ENCODE measurements at regions not wholly inside any gene's neighbourhood (a gene's known extent, or its start where the extent isn't known, plus 50 kb on each side); places are given as distances from the start of the nearest gene placed in this dataset.

DNA sequence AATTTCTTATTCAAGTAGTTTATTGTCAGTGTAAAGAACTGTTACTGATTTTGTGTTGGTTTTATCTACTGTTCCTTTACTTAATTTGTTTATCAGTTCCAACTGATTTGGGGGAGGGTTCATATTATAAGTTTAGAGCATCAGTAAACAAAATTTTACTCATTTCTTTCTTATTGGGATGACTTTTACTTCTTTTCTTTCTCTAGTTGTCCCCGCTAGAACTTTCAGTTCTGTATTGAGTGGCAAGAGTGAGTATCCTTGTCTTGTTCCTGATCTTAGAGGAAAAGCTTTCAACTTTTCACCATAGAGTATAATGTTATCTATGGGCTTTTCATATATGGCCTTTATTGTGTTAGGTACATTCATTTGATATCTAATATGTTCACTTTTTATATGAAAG, 584.1 kb downstream of the LRFN5 start:
- H3K27ac ChIP-seq (replicated peaks in 1 of 4), result no peak overlapping the region
- TF ChIP-seq EP300 (IDR thresholded peaks at IDR 0.05) (no peak), POLR2A (IDR thresholded peaks at IDR 0.05; ENCODE audit: low read depth) (no peak), POLR2AphosphoS5 (IDR thresholded peaks at IDR 0.05) (no peak)
- TF ChIP-seq, protein P1, sequence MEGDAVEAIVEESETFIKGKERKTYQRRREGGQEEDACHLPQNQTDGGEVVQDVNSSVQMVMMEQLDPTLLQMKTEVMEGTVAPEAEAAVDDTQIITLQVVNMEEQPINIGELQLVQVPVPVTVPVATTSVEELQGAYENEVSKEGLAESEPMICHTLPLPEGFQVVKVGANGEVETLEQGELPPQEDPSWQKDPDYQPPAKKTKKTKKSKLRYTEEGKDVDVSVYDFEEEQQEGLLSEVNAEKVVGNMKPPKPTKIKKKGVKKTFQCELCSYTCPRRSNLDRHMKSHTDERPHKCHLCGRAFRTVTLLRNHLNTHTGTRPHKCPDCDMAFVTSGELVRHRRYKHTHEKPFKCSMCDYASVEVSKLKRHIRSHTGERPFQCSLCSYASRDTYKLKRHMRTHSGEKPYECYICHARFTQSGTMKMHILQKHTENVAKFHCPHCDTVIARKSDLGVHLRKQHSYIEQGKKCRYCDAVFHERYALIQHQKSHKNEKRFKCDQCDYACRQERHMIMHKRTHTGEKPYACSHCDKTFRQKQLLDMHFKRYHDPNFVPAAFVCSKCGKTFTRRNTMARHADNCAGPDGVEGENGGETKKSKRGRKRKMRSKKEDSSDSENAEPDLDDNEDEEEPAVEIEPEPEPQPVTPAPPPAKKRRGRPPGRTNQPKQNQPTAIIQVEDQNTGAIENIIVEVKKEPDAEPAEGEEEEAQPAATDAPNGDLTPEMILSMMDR (IDR thresholded peaks at IDR 0.05), result no peak
- peaks cover 0 to 13% (median 11%) of the 10 kb centered on the region in 4 donors for H3K4me1 ChIP-seq
- H3K27me3 ChIP-seq, result no peaks in the 10 kb centered on the region
- 94% methylated on average over 1 of the region's 1 CpG for WGBS
- no peak overlapping the region for H3K4me3 ChIP-seq
- no peak for DNase-seq (ENCODE audit: extremely low spot score)
- H3K9me3 ChIP-seq, result no peaks in the 10 kb centered on the region
- H3K36me3 ChIP-seq, result no peaks in the 10 kb centered on the region
- intact Hi-C loops (cut with DNase I), result no loop called here

DNA sequence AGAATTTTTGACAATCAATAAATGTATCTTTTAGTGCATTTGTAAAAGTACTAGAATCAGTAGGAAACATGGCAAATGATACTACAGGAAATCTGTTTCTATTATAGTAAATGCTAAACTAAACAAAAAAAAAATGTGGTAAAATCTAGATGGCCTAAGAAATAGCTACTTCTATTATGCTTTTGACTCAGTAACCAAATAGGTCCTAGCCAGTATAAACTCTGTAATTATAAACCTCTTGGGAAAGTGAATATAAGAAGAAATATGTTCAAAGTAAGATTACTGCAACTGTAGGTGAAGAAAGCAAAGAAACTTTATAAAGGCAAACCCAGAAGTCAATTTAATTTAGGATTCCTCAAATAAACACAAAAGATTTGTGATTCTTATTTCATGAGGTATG, 581.2 kb downstream of the LRFN5 start:
- Histone ChIP-seq H3K27ac (replicated peaks in 1 of 4) (no peak overlapping the region), H3K27me3 (no peaks in the 10 kb centered on the region), H3K9me3 (no peaks in the 10 kb centered on the region), H3K4me1 (peaks cover 0 to 3% (median 2%) of the 10 kb centered on the region in 4 donors), H3K36me3 (no peaks in the 10 kb centered on the region), H3K4me3 (no peak overlapping the region)
- no peak for TF ChIP-seq POLR2AphosphoS5 (IDR thresholded peaks at IDR 0.05)
- TF ChIP-seq POLR2A (IDR thresholded peaks at IDR 0.05; ENCODE audit: low read depth), result no peak
- no peak for TF ChIP-seq EP300 (IDR thresholded peaks at IDR 0.05)
- TF ChIP-seq, protein P1 (IDR thresholded peaks at IDR 0.05), result no peak
- intact Hi-C loops (cut with DNase I), result no loop called here
- DNase-seq (ENCODE audit: extremely low spot score), result no peak

DNA sequence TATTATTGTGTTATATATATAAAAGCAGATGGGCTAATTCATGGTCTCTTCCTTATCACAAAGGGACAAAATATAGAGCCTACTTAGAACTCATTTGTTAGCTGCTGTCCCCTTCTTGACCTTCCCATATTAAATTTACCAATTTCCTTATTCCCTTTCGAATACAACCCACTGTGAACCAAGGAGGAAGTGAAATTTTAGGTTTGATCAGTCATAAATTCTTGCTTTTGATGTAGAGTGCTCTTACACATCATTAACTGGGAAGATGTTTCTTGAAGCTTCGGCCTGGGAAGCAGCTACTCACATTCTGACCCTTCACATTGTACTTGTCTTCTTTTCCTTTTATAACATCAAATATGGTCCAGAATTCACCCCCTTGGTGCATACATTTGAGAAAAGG, 579.0 kb downstream of the LRFN5 start:
- WGBS, result 70% methylated on average over 2 of the region's 2 CpGs
- no peaks in the 10 kb centered on the region for H3K4me1 ChIP-seq
- no peaks in the 10 kb centered on the region for H3K36me3 ChIP-seq
- H3K4me3 ChIP-seq, result no peak overlapping the region
- no peaks in the 10 kb centered on the region for H3K9me3 ChIP-seq
- no peak overlapping the region for H3K27ac ChIP-seq (replicated peaks in 1 of 4)
- no peaks in the 10 kb centered on the region for H3K27me3 ChIP-seq
- DNase-seq (ENCODE audit: extremely low spot score), result no peak
- TF ChIP-seq EP300 (IDR thresholded peaks at IDR 0.05) (no peak), POLR2A (IDR thresholded peaks at IDR 0.05; ENCODE audit: low read depth) (no peak)
- TF ChIP-seq, protein P1 (IDR thresholded peaks at IDR 0.05), result no peak
- intact Hi-C loops (cut with DNase I), result no loop called here

DNA sequence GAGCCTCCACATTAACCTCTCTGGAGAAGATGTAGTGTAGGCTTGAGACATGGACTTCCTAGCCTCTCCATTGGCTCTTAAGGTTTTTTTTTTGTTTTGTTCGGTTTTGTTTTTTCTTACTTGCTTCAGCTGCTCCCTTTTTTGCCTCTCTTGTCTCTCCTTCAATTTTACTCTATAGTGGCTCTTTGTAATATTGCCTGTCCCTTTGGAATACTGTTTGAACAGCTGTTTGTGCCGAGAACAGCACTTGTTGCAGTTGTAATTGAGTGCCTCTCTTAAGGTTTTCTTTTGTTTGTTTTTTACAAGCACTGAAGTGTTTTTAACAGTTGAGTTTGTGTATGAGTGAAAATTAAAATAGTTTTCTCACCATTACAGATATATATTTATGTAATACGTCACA, 567.7 kb downstream of the LRFN5 start:
- Histone ChIP-seq H3K4me1 (no peaks in the 10 kb centered on the region), H3K36me3 (no peaks in the 10 kb centered on the region), H3K9me3 (no peaks in the 10 kb centered on the region), H3K27ac (replicated peaks in 1 of 4) (no peak overlapping the region), H3K4me3 (no peak overlapping the region), H3K27me3 (no peaks in the 10 kb centered on the region)
- TF ChIP-seq POLR2A (IDR thresholded peaks at IDR 0.05; ENCODE audit: low read depth), result no peak
- TF ChIP-seq, protein P1 (IDR thresholded peaks at IDR 0.05), result no peak
- no peak for TF ChIP-seq POLR2AphosphoS5 (IDR thresholded peaks at IDR 0.05)
- no peak for TF ChIP-seq EP300 (IDR thresholded peaks at IDR 0.05)
- DNase-seq (ENCODE audit: extremely low spot score), result no peak
- intact Hi-C loops (cut with DNase I), result no loop called here
- WGBS, result 85% methylated on average over 3 of the region's 3 CpGs

DNA sequence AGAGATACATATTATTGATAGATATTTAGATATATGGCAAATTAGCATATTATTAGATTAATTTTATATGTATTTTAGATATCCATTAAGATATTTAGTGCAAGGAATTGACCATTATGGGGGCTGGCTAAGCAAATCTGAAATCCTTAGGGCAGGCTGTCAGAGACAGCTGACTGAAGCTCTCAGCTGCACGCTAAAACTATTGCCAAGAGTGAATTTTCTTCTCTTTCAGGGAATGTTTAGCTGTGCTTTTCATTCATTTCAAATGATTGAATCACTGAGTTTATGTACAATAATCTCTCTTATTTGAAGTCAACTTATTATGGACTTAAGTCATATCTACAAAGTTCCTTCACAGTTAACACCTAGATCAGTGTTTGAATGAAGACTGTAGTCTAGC, 566.5 kb downstream of the LRFN5 start:
- Histone ChIP-seq H3K27me3 (no peaks in the 10 kb centered on the region), H3K4me3 (no peak overlapping the region), H3K36me3 (no peaks in the 10 kb centered on the region), H3K4me1 (no peaks in the 10 kb centered on the region), H3K9me3 (no peaks in the 10 kb centered on the region), H3K27ac (replicated peaks in 1 of 4) (no peak overlapping the region)
- TF ChIP-seq EP300 (IDR thresholded peaks at IDR 0.05), result no peak
- TF ChIP-seq POLR2A (IDR thresholded peaks at IDR 0.05; ENCODE audit: low read depth), result no peak
- TF ChIP-seq POLR2AphosphoS5 (IDR thresholded peaks at IDR 0.05), result no peak
- TF ChIP-seq, protein P1 (IDR thresholded peaks at IDR 0.05), result no peak
- DNase-seq (ENCODE audit: extremely low spot score), result no peak
- 87% methylated on average over 1 of the region's 1 CpG for WGBS
- intact Hi-C loops (cut with DNase I), result no loop called here
